Karpas-422 (cell line): ENCODE measurements at regions not wholly inside any gene's neighbourhood (a gene's known extent, or its start where the extent isn't known, plus 50 kb on each side); places are given as distances from the start of the nearest gene placed in this dataset.
"Not testable (repeated sequence)": the region's sequence is repeated elsewhere in the genome, so short reads cannot be mapped to it uniquely, and the experiment has no call there.

Experiments
- DNase-seq: peaks from one replicate; pipeline ENCODE4 v3.0.0-alpha.2; 2015
- H2AFZ ChIP-seq: fragments of 200-600 bp; sonication (generic); 2 replicates; pipeline ENCODE4 v1.6.1; 2014; ENCODE audit warnings: antibody characterized with exemption, low read length, mixed read lengths
- H3K27ac ChIP-seq: fragments of 200-600 bp; sonication (generic); 2 replicates; pipeline ENCODE4 v1.5.1; 2014; ENCODE audit warnings: mild to moderate bottlenecking, low read length, moderate library complexity
- H3K27me3 ChIP-seq: fragments of 200-600 bp; sonication (generic); 2 replicates; pipeline ENCODE4 v1.6.1; 2014; ENCODE audit warnings: low read length, mixed read lengths
- H3K36me3 ChIP-seq: fragments of 200-600 bp; sonication (generic); 2 replicates; pipeline ENCODE4 v1.6.1; 2014; ENCODE audit warnings: low read length, mixed read lengths; ENCODE audit not compliant: insufficient read depth
- H3K4me1 ChIP-seq: fragments of 200-600 bp; sonication (generic); 2 replicates; pipeline ENCODE4 v1.6.1; 2014; ENCODE audit warnings: mild to moderate bottlenecking, low read length, mixed read lengths
- H3K4me2 ChIP-seq: fragments of 200-600 bp; sonication (generic); 2 replicates; pipeline ENCODE4 v1.6.1; 2014; ENCODE audit warnings: low read length, low read depth, mild to moderate bottlenecking; ENCODE audit not compliant: poor library complexity, severe bottlenecking
- H3K4me3 ChIP-seq: fragments of 200-600 bp; sonication (generic); 2 replicates; pipeline ENCODE4 v1.5.1; 2014; ENCODE audit warnings: mild to moderate bottlenecking, antibody characterized with exemption, low read length, mixed read lengths
- H3K79me2 ChIP-seq: fragments of 200-600 bp; sonication (generic); 2 replicates; pipeline ENCODE4 v1.6.1; 2014; ENCODE audit warnings: mild to moderate bottlenecking, low read length, mixed read lengths
- H3K9ac ChIP-seq: fragments of 200-600 bp; sonication (generic); 2 replicates; pipeline ENCODE4 v1.6.0; 2014; ENCODE audit warnings: low read length
- H3K9me2 ChIP-seq: fragments of 200-600 bp; sonication (generic), shearing (Covaris generic); replicated peaks from 2 replicates; pipeline ENCODE4 v1.6.0; 2014; ENCODE audit warnings: mild to moderate bottlenecking, low read length, moderate library complexity; ENCODE audit not compliant: insufficient read depth
- H3K9me3 ChIP-seq: fragments of 300-700, 200-600 bp; sonication (generic); 2 replicates; pipeline ENCODE4 v1.6.1; 2014; ENCODE audit warnings: low read length, mixed read lengths
- H4K20me1 ChIP-seq: fragments of 200-600 bp; sonication (generic); 2 replicates; pipeline ENCODE4 v1.6.1; 2014; ENCODE audit warnings: mild to moderate bottlenecking, antibody characterized with exemption, low read length, low read depth; ENCODE audit not compliant: insufficient read depth

- no peak overlapping the region for H3K4me2 ChIP-seq
- no peak overlapping the region for H3K9ac ChIP-seq
- H3K79me2 ChIP-seq: no peaks in the 10 kb centered on the region
- no peaks in the 10 kb centered on the region for H4K20me1 ChIP-seq
- no peaks in the 10 kb centered on the region for H3K27me3 ChIP-seq
- H3K36me3 ChIP-seq: no peaks in the 10 kb centered on the region
- H3K27ac ChIP-seq: no peak overlapping the region
- H3K9me3 ChIP-seq: no peaks in the 10 kb centered on the region
- H2AFZ ChIP-seq: no peak overlapping the region
- H3K4me3 ChIP-seq: no peak overlapping the region
- no peak for DNase-seq
- no peaks in the 10 kb centered on the region for H3K9me2 ChIP-seq
- no peaks in the 10 kb centered on the region; the same call in 1 of the 2 replicates for H3K4me1 ChIP-seq
Observed at GRCh38 chr1:38585971-38586370, 273.6 kb downstream of the RRAGC start.

- no peaks in the 10 kb centered on the region for H3K27me3 ChIP-seq
Observed at GRCh38 chr1:38585460-38585859, 274.1 kb downstream of the RRAGC start.

GRCh38 chr1:38584448-38585355, 274.9 kb downstream of the RRAGC start:
- Histone ChIP-seq H3K4me1 (no peaks in the 10 kb centered on the region; the same call in 1 of the 2 replicates), H3K4me2 (no peak overlapping the region), H3K27ac (no peak overlapping the region), H3K9me2 (no peaks in the 10 kb centered on the region), H4K20me1 (no peaks in the 10 kb centered on the region), H3K9me3 (no peaks in the 10 kb centered on the region), H3K36me3 (no peaks in the 10 kb centered on the region), H3K4me3 (no peak overlapping the region), H3K27me3 (no peaks in the 10 kb centered on the region), H3K79me2 (no peaks in the 10 kb centered on the region), H3K9ac (no peak overlapping the region), H2AFZ (no peak overlapping the region)
- DNase-seq: no peak

More at GRCh38 chr1:38585460-38585859, 274.1 kb downstream of the RRAGC start:
- no peaks in the 10 kb centered on the region for H4K20me1 ChIP-seq
- H3K4me2 ChIP-seq: no peak overlapping the region
- H2AFZ ChIP-seq: no peak overlapping the region
- DNase-seq: no peak
- no peaks in the 10 kb centered on the region for H3K36me3 ChIP-seq
- no peaks in the 10 kb centered on the region for H3K79me2 ChIP-seq
- H3K9me2 ChIP-seq: no peaks in the 10 kb centered on the region
- H3K9me3 ChIP-seq: no peaks in the 10 kb centered on the region
- H3K9ac ChIP-seq: no peak overlapping the region
- no peak overlapping the region for H3K27ac ChIP-seq
- H3K4me1 ChIP-seq: no peaks in the 10 kb centered on the region; the same call in 1 of the 2 replicates
- H3K4me3 ChIP-seq: no peak overlapping the region

GRCh38 chr1:38583287-38583686, 276.3 kb downstream of the RRAGC start:
- not testable (repeated sequence) for H3K4me3 ChIP-seq, H3K9me3 ChIP-seq, H3K4me1 ChIP-seq, H3K9me2 ChIP-seq, H3K4me2 ChIP-seq, H2AFZ ChIP-seq, H4K20me1 ChIP-seq, H3K36me3 ChIP-seq, H3K27ac ChIP-seq, H3K27me3 ChIP-seq, H3K79me2 ChIP-seq, H3K9ac ChIP-seq, DNase-seq

- no peaks in the 10 kb centered on the region for H3K9me2 ChIP-seq
- DNase-seq: no peak
- H3K9me3 ChIP-seq: no peaks in the 10 kb centered on the region
- no peaks in the 10 kb centered on the region for H3K36me3 ChIP-seq
- no peak overlapping the region for H2AFZ ChIP-seq
- H3K27me3 ChIP-seq: no peaks in the 10 kb centered on the region
- no peak overlapping the region for H3K4me2 ChIP-seq
- H3K79me2 ChIP-seq: no peaks in the 10 kb centered on the region
- H4K20me1 ChIP-seq: no peaks in the 10 kb centered on the region
- H3K4me3 ChIP-seq: no peak overlapping the region
- H3K4me1 ChIP-seq: no peaks in the 10 kb centered on the region
- no peak overlapping the region for H3K27ac ChIP-seq
- H3K9ac ChIP-seq: no peak overlapping the region
Observed at GRCh38 chr1:38581396-38581795, 278.2 kb downstream of the RRAGC start.

GRCh38 chr1:38580594-38580993, 279.0 kb downstream of the RRAGC start:
- H3K27me3 ChIP-seq: no peaks in the 10 kb centered on the region
- no peak overlapping the region for H3K9ac ChIP-seq
- H3K4me3 ChIP-seq: no peak overlapping the region
- no peaks in the 10 kb centered on the region for H3K36me3 ChIP-seq
- H3K9me2 ChIP-seq: no peaks in the 10 kb centered on the region
- no peaks in the 10 kb centered on the region for H3K9me3 ChIP-seq
- no peak for DNase-seq
- H3K4me2 ChIP-seq: no peak overlapping the region
- no peak overlapping the region for H3K27ac ChIP-seq
- H3K79me2 ChIP-seq: no peaks in the 10 kb centered on the region
- H2AFZ ChIP-seq: no peak overlapping the region
- no peaks in the 10 kb centered on the region for H4K20me1 ChIP-seq
- H3K4me1 ChIP-seq: no peaks in the 10 kb centered on the region

GRCh38 chr1:38579056-38579455, 280.5 kb downstream of the RRAGC start:
- no peak overlapping the region for H3K4me3 ChIP-seq

GRCh38 chr1:38578271-38578951, 281.2 kb downstream of the RRAGC start:
- no peaks in the 10 kb centered on the region for H3K9me3 ChIP-seq
- H3K4me2 ChIP-seq: no peak overlapping the region
- H3K9me2 ChIP-seq: no peaks in the 10 kb centered on the region
- H4K20me1 ChIP-seq: no peaks in the 10 kb centered on the region
- no peaks in the 10 kb centered on the region for H3K79me2 ChIP-seq
- no peaks in the 10 kb centered on the region for H3K36me3 ChIP-seq
- H3K4me1 ChIP-seq: no peaks in the 10 kb centered on the region
- no peak for DNase-seq
- no peak overlapping the region for H3K9ac ChIP-seq
- no peak overlapping the region for H3K27ac ChIP-seq
- H3K27me3 ChIP-seq: no peaks in the 10 kb centered on the region
- H2AFZ ChIP-seq: no peak overlapping the region
- H3K4me3 ChIP-seq: no peak overlapping the region

More at GRCh38 chr1:38579056-38579455, 280.5 kb downstream of the RRAGC start:
- H3K9me2 ChIP-seq: no peaks in the 10 kb centered on the region
- no peaks in the 10 kb centered on the region for H3K36me3 ChIP-seq
- no peak for DNase-seq
- no peak overlapping the region for H3K9ac ChIP-seq
- H3K79me2 ChIP-seq: no peaks in the 10 kb centered on the region
- no peak overlapping the region for H3K4me2 ChIP-seq
- no peaks in the 10 kb centered on the region for H3K27me3 ChIP-seq
- H2AFZ ChIP-seq: no peak overlapping the region
- H3K9me3 ChIP-seq: no peaks in the 10 kb centered on the region
- H3K4me1 ChIP-seq: no peaks in the 10 kb centered on the region
- no peak overlapping the region for H3K27ac ChIP-seq
- no peaks in the 10 kb centered on the region for H4K20me1 ChIP-seq
